Stimulated activated naive B cell treated with anti-CD40 and anti-IgM and Interleukin-4, amounts not matched to agents 10 μg/mL and 1 μg/mL and 100 μg/mL, for 72 hours (primary cell): ENCODE measurements at regions not wholly inside any gene's neighbourhood (a gene's known extent, or its start where the extent isn't known, plus 50 kb on each side); places are given as distances from the start of the nearest gene placed in this dataset.

Experiments
- ATAC-seq, 2 donors: fragments of 150-1000 bp; cut with Tn5 transposase; replicated peaks; 2 replicates each; pipeline ENCODE4 v1.10.0; 2021; ENCODE audit warnings: moderate library complexity in 1 of 2
- DNase-seq: peaks from one replicate; pipeline ENCODE4 v3.0.0; 2021
- H3K27ac Mint-ChIP-seq: one replicate; pipeline ENCODE4 v1.8.0; 2022; ENCODE audit warnings: mild to moderate bottlenecking, mixed read lengths
- H3K27me3 Mint-ChIP-seq, 2 donors: one replicate each; pipeline ENCODE4 v1.8.0; 2022; ENCODE audit warnings: mixed read lengths in 2 of 2
- H3K36me3 Mint-ChIP-seq, 2 donors: one replicate each; pipeline ENCODE4 v1.8.0; 2022; ENCODE audit warnings: mixed read lengths in 2 of 2, mild to moderate bottlenecking in 1 of 2
- H3K4me1 Mint-ChIP-seq, 2 donors: one replicate each; pipeline ENCODE4 v1.8.0; 2022; ENCODE audit warnings: mixed read lengths in 2 of 2, mild to moderate bottlenecking in 1 of 2
- H3K4me3 Mint-ChIP-seq, 2 donors: one replicate each; pipeline ENCODE4 v1.8.0; 2022; ENCODE audit warnings: mild to moderate bottlenecking in 2 of 2, mixed read lengths in 2 of 2, moderate library complexity in 1 of 2
- H3K9me3 Mint-ChIP-seq, 2 donors: one replicate each; pipeline ENCODE4 v1.8.0; 2022; ENCODE audit warnings: mixed read lengths in 2 of 2, mild to moderate bottlenecking in 1 of 2

GRCh38 chr13:83516781-83517180 lies 365.5 kb downstream of the SLITRK1 start:
- no peak overlapping the region for H3K4me3 Mint-ChIP-seq
- no peaks in the 10 kb centered on the region for H3K4me1 Mint-ChIP-seq
- no peak overlapping the region for H3K27ac Mint-ChIP-seq
- ATAC-seq (no peak), DNase-seq (no peak)
- peaks cover 2 to 4% of the 10 kb centered on the region in 2 donors for H3K9me3 Mint-ChIP-seq
- H3K27me3 Mint-ChIP-seq, result no peaks in the 10 kb centered on the region
- H3K36me3 Mint-ChIP-seq, result no peaks in the 10 kb centered on the region

- ATAC-seq, result no peak
- H3K36me3 Mint-ChIP-seq, result no peaks in the 10 kb centered on the region
- H3K9me3 Mint-ChIP-seq, result peaks cover 2 to 4% of the 10 kb centered on the region in 2 donors
- H3K27me3 Mint-ChIP-seq, result no peaks in the 10 kb centered on the region
- DNase-seq, result no peak
- H3K4me1 Mint-ChIP-seq, result no peaks in the 10 kb centered on the region
- no peak overlapping the region for H3K4me3 Mint-ChIP-seq
- no peak overlapping the region for H3K27ac Mint-ChIP-seq
These were observed 366.8 kb downstream of the SLITRK1 start for GRCh38 chr13:83515268-83516015.

GRCh38 chr13:83508771-83509301 lies 373.4 kb downstream of the SLITRK1 start:
- DNase-seq, result no peak
- H3K4me3 Mint-ChIP-seq, result no peak overlapping the region
- no peaks in the 10 kb centered on the region for H3K36me3 Mint-ChIP-seq
- H3K4me1 Mint-ChIP-seq, result no peaks in the 10 kb centered on the region
- H3K27me3 Mint-ChIP-seq, result no peaks in the 10 kb centered on the region
- ATAC-seq, result no peak
- H3K9me3 Mint-ChIP-seq, result peaks cover 0 to 4% of the 10 kb centered on the region in 2 donors
- H3K27ac Mint-ChIP-seq, result no peak overlapping the region

- no peak for ATAC-seq
- no peak for DNase-seq
- H3K4me1 Mint-ChIP-seq, result no peaks in the 10 kb centered on the region
- H3K27ac Mint-ChIP-seq, result no peak overlapping the region
- H3K9me3 Mint-ChIP-seq, result peaks cover 10% of the 10 kb centered on the region in 2 donors
- H3K4me3 Mint-ChIP-seq, result no peak overlapping the region
- H3K27me3 Mint-ChIP-seq, result no peaks in the 10 kb centered on the region
- no peaks in the 10 kb centered on the region for H3K36me3 Mint-ChIP-seq
These were observed 378.9 kb downstream of the SLITRK1 start for GRCh38 chr13:83503424-83503823.

- Mint-ChIP-seq H3K36me3 (no peaks in the 10 kb centered on the region), H3K27me3 (no peaks in the 10 kb centered on the region), H3K4me3 (no peak overlapping the region), H3K9me3 (peaks cover 12 to 18% of the 10 kb centered on the region in 2 donors), H3K4me1 (no peaks in the 10 kb centered on the region), H3K27ac (no peak overlapping the region)
- ATAC-seq, result no peak
- no peak for DNase-seq
These were observed 383.0 kb downstream of the SLITRK1 start for GRCh38 chr13:83499286-83499685.

- H3K27me3 Mint-ChIP-seq, result no peaks in the 10 kb centered on the region
- ATAC-seq (no peak), DNase-seq (no peak)
- no peak overlapping the region for H3K4me3 Mint-ChIP-seq
- no peak overlapping the region for H3K27ac Mint-ChIP-seq
- peaks cover 10 to 18% of the 10 kb centered on the region in 2 donors for H3K9me3 Mint-ChIP-seq
- H3K36me3 Mint-ChIP-seq, result no peaks in the 10 kb centered on the region
- H3K4me1 Mint-ChIP-seq, result no peaks in the 10 kb centered on the region
These were observed 383.6 kb downstream of the SLITRK1 start for GRCh38 chr13:83498481-83499190.

- Mint-ChIP-seq H3K9me3 (peaks cover 9 to 18% of the 10 kb centered on the region in 2 donors), H3K4me1 (no peaks in the 10 kb centered on the region), H3K4me3 (no peak overlapping the region), H3K27ac (no peak overlapping the region), H3K27me3 (no peaks in the 10 kb centered on the region), H3K36me3 (no peaks in the 10 kb centered on the region)
- no peak for ATAC-seq
- no peak for DNase-seq
These were observed 384.2 kb downstream of the SLITRK1 start for GRCh38 chr13:83498045-83498444.

- H3K36me3 Mint-ChIP-seq, result no peaks in the 10 kb centered on the region
- H3K27me3 Mint-ChIP-seq, result no peaks in the 10 kb centered on the region
- DNase-seq, result no peak
- H3K27ac Mint-ChIP-seq, result no peak overlapping the region
- no peak for ATAC-seq
- H3K4me1 Mint-ChIP-seq, result no peaks in the 10 kb centered on the region
- no peak overlapping the region for H3K4me3 Mint-ChIP-seq
- H3K9me3 Mint-ChIP-seq, result peaks cover 5 to 13% of the 10 kb centered on the region in 2 donors
These were observed 385.8 kb downstream of the SLITRK1 start for GRCh38 chr13:83496501-83496900.

GRCh38 chr13:83485101-83485500 lies 397.2 kb downstream of the SLITRK1 start:
- no peaks in the 10 kb centered on the region for H3K4me1 Mint-ChIP-seq
- H3K9me3 Mint-ChIP-seq, result peaks cover 0 to 3% of the 10 kb centered on the region in 2 donors
- H3K36me3 Mint-ChIP-seq, result no peaks in the 10 kb centered on the region
- ATAC-seq, result no peak
- no peak overlapping the region for H3K27ac Mint-ChIP-seq
- no peak overlapping the region for H3K4me3 Mint-ChIP-seq
- H3K27me3 Mint-ChIP-seq, result no peaks in the 10 kb centered on the region
- no peak for DNase-seq

GRCh38 chr13:83471011-83471410 lies 411.3 kb downstream of the SLITRK1 start:
- H3K4me1 Mint-ChIP-seq, result no peaks in the 10 kb centered on the region
- H3K27me3 Mint-ChIP-seq, result no peaks in the 10 kb centered on the region
- H3K27ac Mint-ChIP-seq, result no peak overlapping the region
- no peak overlapping the region for H3K4me3 Mint-ChIP-seq
- DNase-seq, result no peak
- no peak for ATAC-seq
- H3K36me3 Mint-ChIP-seq, result no peaks in the 10 kb centered on the region
- peaks cover 10 to 11% of the 10 kb centered on the region in 2 donors for H3K9me3 Mint-ChIP-seq

GRCh38 chr13:83470133-83470797 lies 412.0 kb downstream of the SLITRK1 start:
- Mint-ChIP-seq H3K36me3 (no peaks in the 10 kb centered on the region), H3K4me3 (no peak overlapping the region), H3K9me3 (peaks cover 9 to 12% of the 10 kb centered on the region in 2 donors), H3K27ac (no peak overlapping the region), H3K27me3 (no peaks in the 10 kb centered on the region), H3K4me1 (no peaks in the 10 kb centered on the region)
- DNase-seq (no peak), ATAC-seq (no peak)

- Mint-ChIP-seq H3K9me3 (peaks cover 0 to 6% of the 10 kb centered on the region in 2 donors), H3K36me3 (no peaks in the 10 kb centered on the region), H3K4me1 (no peaks in the 10 kb centered on the region), H3K27ac (no peak overlapping the region), H3K27me3 (no peaks in the 10 kb centered on the region), H3K4me3 (no peak overlapping the region)
- DNase-seq, result no peak
- peak; percentile 12 to 21 for ATAC-seq
These were observed 428.6 kb downstream of the SLITRK1 start for GRCh38 chr13:83453723-83454122.

- peaks cover 0 to 7% of the 10 kb centered on the region in 2 donors for H3K9me3 Mint-ChIP-seq
- peak in 1 of 2 donors; percentile 16 for ATAC-seq
- no peaks in the 10 kb centered on the region for H3K27me3 Mint-ChIP-seq
- no peak overlapping the region for H3K27ac Mint-ChIP-seq
- H3K4me3 Mint-ChIP-seq, result no peak overlapping the region
- no peaks in the 10 kb centered on the region for H3K36me3 Mint-ChIP-seq
- H3K4me1 Mint-ChIP-seq, result no peaks in the 10 kb centered on the region
- no peak for DNase-seq
These were observed 429.0 kb downstream of the SLITRK1 start for GRCh38 chr13:83453300-83453699.

GRCh38 chr13:83452292-83452950 lies 429.9 kb downstream of the SLITRK1 start:
- Mint-ChIP-seq H3K36me3 (no peaks in the 10 kb centered on the region), H3K27ac (no peak overlapping the region), H3K4me3 (no peak overlapping the region), H3K9me3 (peaks cover 0 to 7% of the 10 kb centered on the region in 2 donors), H3K27me3 (no peaks in the 10 kb centered on the region), H3K4me1 (no peaks in the 10 kb centered on the region)
- no peak for DNase-seq
- peak in 1 of 2 donors; percentile 10 for ATAC-seq
